ENCODE measurements at regions not wholly inside any gene's neighbourhood (a gene's known extent, or its start where the extent isn't known, plus 50 kb on each side); places are given as distances from the start of the nearest gene placed in this dataset.
"Not testable (repeated sequence)": the region's sequence is repeated elsewhere in the genome, so short reads cannot be mapped to it uniquely, and the experiment has no call there.

- TF ChIP-seq FOXP2 (optimal IDR thresholded peaks at IDR 0.05; ENCODE audit: control extremely low read depth, extremely low read length, insufficient read depth) (no peak), POLR2AphosphoS5 (IDR thresholded peaks at IDR 0.05; ENCODE audit: borderline replicate concordance, low read depth, low read length) (no peak), EZH2 (IDR thresholded peaks at IDR 0.05) (no peak)
- no peak for DNase-seq (ENCODE audit: low read depth, low spot score)
These were observed 119.6 kb downstream of the VPREB1 start for GRCh38 chr22:22364207-22364606.

GRCh38 chr22:22366537-22366936 lies 122.0 kb downstream of the VPREB1 start:
- H3K36me3 ChIP-seq (ENCODE audit: insufficient read depth, low read length), result no peaks in the 10 kb centered on the region
- H3K27ac ChIP-seq, result no peak overlapping the region
- H3K9ac ChIP-seq (ENCODE audit: insufficient read length), result no peak overlapping the region
- H3K4me3 ChIP-seq, result no peak overlapping the region
- no peak for TF ChIP-seq EZH2 (IDR thresholded peaks at IDR 0.05)
- no peak for TF ChIP-seq FOXP2 (optimal IDR thresholded peaks at IDR 0.05; ENCODE audit: control extremely low read depth, extremely low read length, insufficient read depth)
- TF ChIP-seq POLR2AphosphoS5 (IDR thresholded peaks at IDR 0.05; ENCODE audit: borderline replicate concordance, low read depth, low read length), result no peak
- no peak for DNase-seq (ENCODE audit: low read depth, low spot score)
- no peaks in the 10 kb centered on the region for H3K9me3 ChIP-seq (ENCODE audit: low read depth, low read length)

More at GRCh38 chr22:22364207-22364606, 119.6 kb downstream of the VPREB1 start:
- Histone ChIP-seq H3K27ac (no peak overlapping the region), H3K4me3 (no peak overlapping the region), H3K9ac (ENCODE audit: insufficient read length) (no peak overlapping the region), H3K36me3 (ENCODE audit: insufficient read depth, low read length) (no peaks in the 10 kb centered on the region), H3K9me3 (ENCODE audit: low read depth, low read length) (no peaks in the 10 kb centered on the region)

GRCh38 chr22:22368516-22368915 lies 123.9 kb downstream of the VPREB1 start:
- TF ChIP-seq POLR2AphosphoS5 (IDR thresholded peaks at IDR 0.05; ENCODE audit: borderline replicate concordance, low read depth, low read length) (no peak), FOXP2 (optimal IDR thresholded peaks at IDR 0.05; ENCODE audit: control extremely low read depth, extremely low read length, insufficient read depth) (no peak), EZH2 (IDR thresholded peaks at IDR 0.05) (no peak)
- Histone ChIP-seq H3K36me3 (ENCODE audit: insufficient read depth, low read length) (no peaks in the 10 kb centered on the region), H3K9ac (ENCODE audit: insufficient read length) (no peak overlapping the region), H3K4me3 (no peak overlapping the region), H3K9me3 (ENCODE audit: low read depth, low read length) (no peaks in the 10 kb centered on the region), H3K27ac (no peak overlapping the region)
- no peak for DNase-seq (ENCODE audit: low read depth, low spot score)

GRCh38 chr22:22369219-22369963 lies 124.8 kb downstream of the VPREB1 start:
- H3K9ac ChIP-seq (ENCODE audit: insufficient read length); H3K27ac ChIP-seq; H3K9me3 ChIP-seq (ENCODE audit: low read depth, low read length); H3K36me3 ChIP-seq (ENCODE audit: insufficient read depth, low read length); H3K4me3 ChIP-seq; DNase-seq (ENCODE audit: low read depth, low spot score): not testable (repeated sequence)

- TF ChIP-seq FOXP2 (optimal IDR thresholded peaks at IDR 0.05; ENCODE audit: control extremely low read depth, extremely low read length, insufficient read depth), result no peak
- no peak for TF ChIP-seq POLR2AphosphoS5 (IDR thresholded peaks at IDR 0.05; ENCODE audit: borderline replicate concordance, low read depth, low read length)
- TF ChIP-seq EZH2 (IDR thresholded peaks at IDR 0.05), result no peak
- no peaks in the 10 kb centered on the region for H3K9me3 ChIP-seq (ENCODE audit: low read depth, low read length)
- no peak overlapping the region for H3K27ac ChIP-seq
- no peak overlapping the region for H3K4me3 ChIP-seq
- DNase-seq (ENCODE audit: low read depth, low spot score), result no peak
- no peak overlapping the region for H3K9ac ChIP-seq (ENCODE audit: insufficient read length)
- H3K36me3 ChIP-seq (ENCODE audit: insufficient read depth, low read length), result no peaks in the 10 kb centered on the region
These were observed 125.3 kb downstream of the VPREB1 start for GRCh38 chr22:22369964-22370270.

- no peaks in the 10 kb centered on the region for H3K9me3 ChIP-seq (ENCODE audit: low read depth, low read length)
These were observed 126.5 kb downstream of the VPREB1 start for GRCh38 chr22:22371031-22371541.

GRCh38 chr22:22372086-22372485 lies 127.5 kb downstream of the VPREB1 start:
- H3K36me3 ChIP-seq (ENCODE audit: insufficient read depth, low read length), result no peaks in the 10 kb centered on the region
- H3K9ac ChIP-seq (ENCODE audit: insufficient read length), result no peak overlapping the region
- no peaks in the 10 kb centered on the region for H3K9me3 ChIP-seq (ENCODE audit: low read depth, low read length)
- no peak overlapping the region for H3K4me3 ChIP-seq
- DNase-seq (ENCODE audit: low read depth, low spot score), result no peak
- no peak overlapping the region for H3K27ac ChIP-seq
- no peak for TF ChIP-seq POLR2AphosphoS5 (IDR thresholded peaks at IDR 0.05; ENCODE audit: borderline replicate concordance, low read depth, low read length)
- TF ChIP-seq EZH2 (IDR thresholded peaks at IDR 0.05), result no peak
- no peak for TF ChIP-seq FOXP2 (optimal IDR thresholded peaks at IDR 0.05; ENCODE audit: control extremely low read depth, extremely low read length, insufficient read depth)

More at GRCh38 chr22:22371031-22371541, 126.5 kb downstream of the VPREB1 start:
- no peaks in the 10 kb centered on the region for H3K36me3 ChIP-seq (ENCODE audit: insufficient read depth, low read length)
- DNase-seq (ENCODE audit: low read depth, low spot score), result no peak
- no peak overlapping the region for H3K4me3 ChIP-seq
- no peak for TF ChIP-seq POLR2AphosphoS5 (IDR thresholded peaks at IDR 0.05; ENCODE audit: borderline replicate concordance, low read depth, low read length)
- H3K9ac ChIP-seq (ENCODE audit: insufficient read length), result no peak overlapping the region
- no peak overlapping the region for H3K27ac ChIP-seq

GRCh38 chr22:22374163-22374562 lies 129.6 kb downstream of the VPREB1 start:
- no peak for TF ChIP-seq EZH2 (IDR thresholded peaks at IDR 0.05)
- no peak for TF ChIP-seq POLR2AphosphoS5 (IDR thresholded peaks at IDR 0.05; ENCODE audit: borderline replicate concordance, low read depth, low read length)
- no peak for TF ChIP-seq FOXP2 (optimal IDR thresholded peaks at IDR 0.05; ENCODE audit: control extremely low read depth, extremely low read length, insufficient read depth)
- Histone ChIP-seq H3K9ac (ENCODE audit: insufficient read length) (no peak overlapping the region), H3K36me3 (ENCODE audit: insufficient read depth, low read length) (no peaks in the 10 kb centered on the region), H3K4me3 (no peak overlapping the region), H3K27ac (no peak overlapping the region), H3K9me3 (ENCODE audit: low read depth, low read length) (no peaks in the 10 kb centered on the region)
- DNase-seq (ENCODE audit: low read depth, low spot score), result no peak

GRCh38 chr22:22374579-22374978 lies 130.0 kb downstream of the VPREB1 start:
- no peaks in the 10 kb centered on the region for H3K9me3 ChIP-seq (ENCODE audit: low read depth, low read length)
- no peak for DNase-seq (ENCODE audit: low read depth, low spot score)
- H3K4me3 ChIP-seq, result no peak overlapping the region
- no peak overlapping the region for H3K9ac ChIP-seq (ENCODE audit: insufficient read length)
- TF ChIP-seq FOXP2 (optimal IDR thresholded peaks at IDR 0.05; ENCODE audit: control extremely low read depth, extremely low read length, insufficient read depth) (no peak), POLR2AphosphoS5 (IDR thresholded peaks at IDR 0.05; ENCODE audit: borderline replicate concordance, low read depth, low read length) (no peak), EZH2 (IDR thresholded peaks at IDR 0.05) (no peak)
- no peaks in the 10 kb centered on the region for H3K36me3 ChIP-seq (ENCODE audit: insufficient read depth, low read length)
- no peak overlapping the region for H3K27ac ChIP-seq

Measured in SK-N-MC (cell line).